IMR-90 (cell line): ENCODE measurements at regions not wholly inside any gene's neighbourhood (a gene's known extent, or its start where the extent isn't known, plus 50 kb on each side); places are given as distances from the start of the nearest gene placed in this dataset.

Experiments
- ATAC-seq: fragments of 200-7000 bp; cut with Tn5 transposase; 2 replicates; pipeline ENCODE4 v1.9.1; 2020; ENCODE audit warnings: low read depth, mild to moderate bottlenecking, moderate library complexity
- BruUV-seq: library from RNA; stranded (reverse); fragments of 400-500 nt; replicated peaks from 2 replicates; lab custom pipeline; 2021; lab: Mats Ljungman, UMichigan
- CTCF ChIA-PET: fragments of 300-600 bp; formaldehyde crosslinking; extraction: SDS; loops from one replicate; lab custom pipeline; 2021; ENCODE audit warnings: antibody characterized with exemption; lab: Yijun Ruan, JAX
- POLR2A ChIA-PET: fragments of 300-600 bp; sonication (Branson Sonifier 250); formaldehyde crosslinking; loops from one replicate; lab custom pipeline; 2022; ENCODE audit warnings: antibody characterized with exemption; ENCODE audit not compliant: unreplicated experiment; lab: Charles Lee
- DNase-seq: peaks from one replicate; pipeline ENCODE4 v3.0.0; 2013
- H2AFZ ChIP-seq: replicated peaks from 2 replicates; pipeline ENCODE3; 2013; ENCODE audit warnings: low read length, mild to moderate bottlenecking; ENCODE audit not compliant: poor library complexity
- H2AK5ac ChIP-seq: 2 replicates; pipeline ENCODE4 v1.6.1; 2013; ENCODE audit warnings: low read depth, low read length, inconsistent platforms
- H2AK9ac ChIP-seq: replicated peaks from 2 replicates; pipeline ENCODE3; 2013; ENCODE audit warnings: mild to moderate bottlenecking, low read depth, low read length, moderate library complexity; ENCODE audit not compliant: poor library complexity
- H2BK120ac ChIP-seq: 2 replicates; pipeline ENCODE4 v1.6.1; 2013; ENCODE audit warnings: low read depth, low read length, inconsistent platforms
- H2BK15ac ChIP-seq: 3 replicates; pipeline ENCODE4 v1.6.1; 2013; ENCODE audit warnings: low read depth, low read length, inconsistent platforms
- H2BK20ac ChIP-seq: 2 replicates; pipeline ENCODE4 v1.6.1; 2013; ENCODE audit warnings: low read depth, mild to moderate bottlenecking, inconsistent platforms, low read length, moderate library complexity
- H2BK5ac ChIP-seq: 2 replicates; pipeline ENCODE4 v1.6.1; 2013; ENCODE audit warnings: mild to moderate bottlenecking, low read depth, low read length, inconsistent platforms; ENCODE audit not compliant: poor library complexity, severe bottlenecking
- H3K14ac ChIP-seq: replicated peaks from 2 replicates; pipeline ENCODE4 v1.6.1; 2013; ENCODE audit warnings: low read depth, low read length, inconsistent platforms
- H3K18ac ChIP-seq: 2 replicates; pipeline ENCODE4 v1.6.1; 2013; ENCODE audit warnings: low read depth, low read length, control low read depth
- H3K23ac ChIP-seq: 2 replicates; pipeline ENCODE4 v1.6.1; 2013; ENCODE audit warnings: low read depth, low read length, inconsistent platforms
- H3K27ac ChIP-seq: 2 replicates; pipeline ENCODE4 v1.5.1; 2013; ENCODE audit warnings: mild to moderate bottlenecking, control low read depth, low read length; ENCODE audit not compliant: insufficient read depth
- H3K27me3 ChIP-seq: 2 replicates; pipeline ENCODE4 v1.6.1; 2013; ENCODE audit warnings: low read length; ENCODE audit not compliant: control insufficient read depth, insufficient read depth
- H3K36me3 ChIP-seq: 2 replicates; pipeline ENCODE4 v1.6.1; 2013; ENCODE audit warnings: low read length, mixed read lengths; ENCODE audit not compliant: control insufficient read depth, insufficient read depth
- H3K4ac ChIP-seq: 2 replicates; pipeline ENCODE4 v1.6.1; 2013; ENCODE audit warnings: low read depth, low read length, inconsistent platforms
- H3K4me1 ChIP-seq: 2 replicates; pipeline ENCODE4 v1.6.1; 2013; ENCODE audit warnings: low read length, mixed read lengths; ENCODE audit not compliant: control insufficient read depth, insufficient read depth
- H3K4me2 ChIP-seq: 2 replicates; pipeline ENCODE4 v1.6.1; 2013; ENCODE audit warnings: low read depth, mild to moderate bottlenecking, control low read depth, low read length, moderate library complexity
- H3K4me3 ChIP-seq: 2 replicates; pipeline ENCODE4 v1.5.1; 2013; ENCODE audit warnings: low read depth, mild to moderate bottlenecking, control low read depth, low read length, moderate library complexity; ENCODE audit not compliant: insufficient read depth
- H3K56ac ChIP-seq: 2 replicates; pipeline ENCODE4 v1.6.1; 2013; ENCODE audit warnings: low read length, inconsistent platforms; ENCODE audit not compliant: insufficient read depth; ENCODE audit errors: extremely low read depth
- H3K79me1 ChIP-seq, 2 experiments: 2 replicates each; pipeline ENCODE4 v1.6.1; 2013; ENCODE audit warnings: low read length in 2 of 2, inconsistent platforms in 1 of 2, low read depth in 1 of 2
- H3K9ac ChIP-seq: 2 replicates; pipeline ENCODE4 v1.6.1; 2013; ENCODE audit warnings: low read depth, low read length, control low read depth
- H3K9me1 ChIP-seq: 2 replicates; pipeline ENCODE4 v1.6.1; 2013; ENCODE audit warnings: low read length, inconsistent platforms; ENCODE audit not compliant: insufficient read depth
- H3K9me3 ChIP-seq: 2 replicates; pipeline ENCODE4 v1.6.1; 2013; ENCODE audit warnings: low read length; ENCODE audit not compliant: control insufficient read depth, insufficient read depth
- H4K20me1 ChIP-seq: 2 replicates; pipeline ENCODE4 v1.6.1; 2013; ENCODE audit warnings: low read length, inconsistent platforms; ENCODE audit not compliant: insufficient read depth
- H4K5ac ChIP-seq: 2 replicates; pipeline ENCODE4 v1.6.1; 2013; ENCODE audit warnings: mild to moderate bottlenecking, low read depth, low read length, control low read depth
- H4K8ac ChIP-seq, 2 experiments: 2 replicates each; pipeline ENCODE4 v1.6.1; 2013; ENCODE audit warnings: low read depth in 2 of 2, low read length in 2 of 2, control low read depth in 1 of 2, inconsistent platforms in 1 of 2
- H4K91ac ChIP-seq: 2 replicates; pipeline ENCODE4 v1.6.1; 2013; ENCODE audit warnings: low read depth, low read length, inconsistent platforms; ENCODE audit not compliant: insufficient read depth
- MAZ ChIP-seq: IDR thresholded peaks from 2 replicates; pipeline ENCODE4 v1.6.1; 2012; ENCODE audit warnings: low read depth, mild to moderate bottlenecking, low read length, improper control_type of control experiment, moderate library complexity, borderline replicate concordance
- MXI1 ChIP-seq: IDR thresholded peaks from 2 replicates; pipeline ENCODE4 v1.6.1; 2012; ENCODE audit warnings: low read depth, mild to moderate bottlenecking, low read length, moderate library complexity, borderline replicate concordance
- POLR2A ChIP-seq: IDR thresholded peaks from 2 replicates; pipeline ENCODE4 v1.6.1; 2012; ENCODE audit warnings: mild to moderate bottlenecking, low read depth, low read length
- RAD21 ChIP-seq: IDR thresholded peaks from 2 replicates; pipeline ENCODE4 v1.6.1; 2012; ENCODE audit warnings: low read length, improper control_type of control experiment
- WGBS, 2 experiments: methylation state at CpG; one replicate each; pipeline versions ENCODE4 v1.1.5 to v1.1.7; 2013; ENCODE audit warnings: missing lambda C conversion rate in 2 of 2; ENCODE audit not compliant: insufficient read length in 1 of 2; ENCODE audit errors: extremely low coverage in 2 of 2; 5-methylcytosine and 5-hydroxymethylcytosine counted together
- dilution Hi-C: fragments of 300-500 bp; cut with HindIII; formaldehyde crosslinking; loops from one replicate; pipeline ENCODE4 v1.14.3; 2018; ENCODE audit warnings: low sequenced_read_pairs; ENCODE audit not compliant: unreplicated experiment
- in situ Hi-C: fragments of 300-500 bp; cut with MboI; formaldehyde crosslinking; loops from 3 replicates; pipeline ENCODE4 v1.14.3; 2019; ENCODE audit warnings: low sequenced_read_pairs, inconsistent platforms, mixed read lengths
- intact Hi-C: fragments of 100-400 bp; cut with micrococcal nuclease; formaldehyde crosslinking; loops from 2 replicates; pipeline ENCODE4 v1.10.0; 2022
- TF ChIP-seq, protein P1 (sequence below): fragments of 150-350 bp; IDR thresholded peaks from 2 replicates; pipeline ENCODE4 v1.6.1; 2017; ENCODE audit warnings: mild to moderate bottlenecking, antibody characterized with exemption, low read length, low read depth
- TF ChIP-seq, protein P2 (sequence below): fragments of 150-350 bp; IDR thresholded peaks from 2 replicates; pipeline ENCODE4 v1.6.1; 2016; ENCODE audit warnings: low read depth, mild to moderate bottlenecking, low read length, moderate library complexity, borderline replicate concordance

DNA sequence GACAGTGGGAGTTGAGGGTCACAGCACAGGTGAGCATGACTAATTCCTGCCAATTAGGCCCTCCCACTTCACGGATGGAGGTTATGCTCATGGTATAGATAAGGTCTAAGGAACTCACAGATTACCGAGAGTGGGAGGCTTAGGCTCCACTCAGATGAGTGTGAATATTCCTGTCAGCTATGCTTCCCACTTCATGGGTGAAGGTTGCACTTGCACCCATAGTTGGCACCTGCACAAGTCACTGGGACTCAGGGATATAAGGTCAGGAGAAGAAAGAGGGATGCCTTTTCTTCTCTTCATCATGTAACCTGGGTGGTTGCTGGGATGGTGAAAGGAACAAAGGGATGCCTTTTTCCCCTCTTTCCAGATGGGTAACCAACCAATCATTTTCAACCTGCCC lies 264.9 kb upstream of the TNC start:
- Histone ChIP-seq H2AK5ac (no peak overlapping the region), H3K4me2 (no peak overlapping the region), H3K4ac (no peak overlapping the region), H2BK20ac (no peak overlapping the region), H3K14ac (no peak overlapping the region), H3K9ac (no peak overlapping the region), H3K27ac (no peak overlapping the region), H2AFZ (no peak overlapping the region), H3K36me3 (no peaks in the 10 kb centered on the region), H3K56ac (no peak overlapping the region), H2BK120ac (no peak overlapping the region), H4K91ac (no peak overlapping the region), H3K18ac (no peak overlapping the region), H3K4me3 (no peak overlapping the region), H3K79me1 (no peaks in the 10 kb centered on the region), H2BK15ac (no peak overlapping the region), H2AK9ac (no peak overlapping the region), H4K8ac (no peak overlapping the region), H4K20me1 (no peaks in the 10 kb centered on the region), H3K23ac (no peak overlapping the region), H4K5ac (no peak overlapping the region), H3K9me1 (no peaks in the 10 kb centered on the region), H3K4me1 (no peaks in the 10 kb centered on the region), H3K9me3 (peaks cover 10% of the 10 kb centered on the region), H3K27me3 (no peaks in the 10 kb centered on the region), H2BK5ac (no peak overlapping the region)
- WGBS, 2 experiments, result no CpG with 5 or more reads among the region's 2 CpGs
- DNase-seq, result no peak
- in situ Hi-C loops (no loop called here), intact Hi-C loops (no loop called here), dilution Hi-C loops (no loop called here)
- CTCF ChIA-PET, result no interaction called here
- no peak for ATAC-seq
- POLR2A ChIA-PET, result no interaction called here
- no TSS peak for BruUV-seq
- no peak for TF ChIP-seq POLR2A
- TF ChIP-seq, protein P1, sequence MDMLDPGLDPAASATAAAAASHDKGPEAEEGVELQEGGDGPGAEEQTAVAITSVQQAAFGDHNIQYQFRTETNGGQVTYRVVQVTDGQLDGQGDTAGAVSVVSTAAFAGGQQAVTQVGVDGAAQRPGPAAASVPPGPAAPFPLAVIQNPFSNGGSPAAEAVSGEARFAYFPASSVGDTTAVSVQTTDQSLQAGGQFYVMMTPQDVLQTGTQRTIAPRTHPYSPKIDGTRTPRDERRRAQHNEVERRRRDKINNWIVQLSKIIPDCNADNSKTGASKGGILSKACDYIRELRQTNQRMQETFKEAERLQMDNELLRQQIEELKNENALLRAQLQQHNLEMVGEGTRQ, result no peak
- TF ChIP-seq MAZ, result no peak
- no peak for TF ChIP-seq MXI1
- TF ChIP-seq RAD21, result no peak
- TF ChIP-seq, protein P2, sequence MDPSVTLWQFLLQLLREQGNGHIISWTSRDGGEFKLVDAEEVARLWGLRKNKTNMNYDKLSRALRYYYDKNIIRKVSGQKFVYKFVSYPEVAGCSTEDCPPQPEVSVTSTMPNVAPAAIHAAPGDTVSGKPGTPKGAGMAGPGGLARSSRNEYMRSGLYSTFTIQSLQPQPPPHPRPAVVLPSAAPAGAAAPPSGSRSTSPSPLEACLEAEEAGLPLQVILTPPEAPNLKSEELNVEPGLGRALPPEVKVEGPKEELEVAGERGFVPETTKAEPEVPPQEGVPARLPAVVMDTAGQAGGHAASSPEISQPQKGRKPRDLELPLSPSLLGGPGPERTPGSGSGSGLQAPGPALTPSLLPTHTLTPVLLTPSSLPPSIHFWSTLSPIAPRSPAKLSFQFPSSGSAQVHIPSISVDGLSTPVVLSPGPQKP, result no peak
